GM12801 (cell line): ENCODE measurements at regions not wholly inside any gene's neighbourhood (a gene's known extent, or its start where the extent isn't known, plus 50 kb on each side); places are given as distances from the start of the nearest gene placed in this dataset.

Source experiments
- TF ChIP-seq, protein P1 (sequence below): IDR thresholded peaks from one replicate; pipeline ENCODE4 v1.5.1; 2011; ENCODE audit warnings: control low read depth; ENCODE audit not compliant: insufficient read length; ENCODE audit errors: extremely low read depth

- TF ChIP-seq, protein P1, sequence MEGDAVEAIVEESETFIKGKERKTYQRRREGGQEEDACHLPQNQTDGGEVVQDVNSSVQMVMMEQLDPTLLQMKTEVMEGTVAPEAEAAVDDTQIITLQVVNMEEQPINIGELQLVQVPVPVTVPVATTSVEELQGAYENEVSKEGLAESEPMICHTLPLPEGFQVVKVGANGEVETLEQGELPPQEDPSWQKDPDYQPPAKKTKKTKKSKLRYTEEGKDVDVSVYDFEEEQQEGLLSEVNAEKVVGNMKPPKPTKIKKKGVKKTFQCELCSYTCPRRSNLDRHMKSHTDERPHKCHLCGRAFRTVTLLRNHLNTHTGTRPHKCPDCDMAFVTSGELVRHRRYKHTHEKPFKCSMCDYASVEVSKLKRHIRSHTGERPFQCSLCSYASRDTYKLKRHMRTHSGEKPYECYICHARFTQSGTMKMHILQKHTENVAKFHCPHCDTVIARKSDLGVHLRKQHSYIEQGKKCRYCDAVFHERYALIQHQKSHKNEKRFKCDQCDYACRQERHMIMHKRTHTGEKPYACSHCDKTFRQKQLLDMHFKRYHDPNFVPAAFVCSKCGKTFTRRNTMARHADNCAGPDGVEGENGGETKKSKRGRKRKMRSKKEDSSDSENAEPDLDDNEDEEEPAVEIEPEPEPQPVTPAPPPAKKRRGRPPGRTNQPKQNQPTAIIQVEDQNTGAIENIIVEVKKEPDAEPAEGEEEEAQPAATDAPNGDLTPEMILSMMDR = no peak
Measured at GRCh38 chr1:198879711-198880306, 241.0 kb downstream of the PTPRC start.

DNA sequence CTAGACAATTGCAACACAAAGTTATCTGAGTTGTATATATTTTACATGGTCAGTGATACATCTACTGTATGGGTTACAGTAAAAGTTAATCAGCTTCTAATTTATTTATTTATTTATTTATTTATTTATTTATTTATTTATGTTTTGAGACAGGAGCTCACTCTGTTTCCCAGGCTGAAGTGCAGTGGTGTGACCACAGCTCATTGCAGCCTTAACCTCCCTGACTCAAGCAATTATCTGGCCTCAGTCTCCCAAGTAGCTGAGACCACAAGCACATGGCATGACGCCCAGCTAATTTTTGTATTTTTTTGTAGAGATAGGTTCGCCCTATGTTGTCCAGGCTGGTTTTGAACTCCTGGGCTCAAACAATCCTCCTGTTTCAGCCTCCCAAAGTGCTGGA, 241.6 kb downstream of the PTPRC start:
- TF ChIP-seq, protein P1 = no peak

DNA sequence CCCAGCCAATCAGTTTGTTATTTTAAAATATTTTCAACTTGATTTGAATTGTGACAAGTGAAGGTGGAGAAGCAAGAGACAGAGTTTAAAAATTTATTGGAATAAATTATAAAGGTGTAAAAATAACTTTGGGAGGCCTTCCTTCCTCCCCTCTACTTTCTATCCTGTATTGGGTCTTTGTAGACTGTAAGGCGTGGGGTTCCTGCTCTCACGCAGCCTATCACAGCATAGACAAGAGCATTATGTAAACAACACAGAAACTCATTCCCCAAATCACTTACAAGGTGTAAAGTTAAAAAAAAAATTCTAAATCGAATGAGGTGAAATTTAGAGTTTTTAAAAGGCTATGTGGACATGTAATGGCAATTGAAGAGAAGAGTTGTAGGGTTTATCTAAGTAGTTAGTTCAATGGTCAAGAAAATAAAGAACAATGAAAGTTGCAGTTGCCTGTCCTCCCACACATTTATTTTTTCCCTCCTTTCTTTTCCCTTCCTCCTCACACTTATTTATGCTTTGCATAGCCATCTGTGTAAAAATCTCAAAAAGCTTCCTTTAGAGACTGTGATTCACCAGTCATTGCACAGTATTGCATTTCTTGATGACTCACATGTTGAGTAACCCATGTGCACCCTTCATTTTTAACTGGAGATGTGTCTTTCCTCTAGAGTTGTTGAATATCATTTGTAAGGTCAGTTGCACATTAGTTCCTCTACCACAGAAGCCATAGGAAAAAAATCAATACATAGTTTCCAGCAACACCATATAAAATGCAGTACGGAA, 242.2 kb downstream of the PTPRC start:
- TF ChIP-seq, protein P1 = no peak

- TF ChIP-seq, protein P1 = no peak
Measured at GRCh38 chr1:198883184-198883583, 244.3 kb downstream of the PTPRC start.

DNA sequence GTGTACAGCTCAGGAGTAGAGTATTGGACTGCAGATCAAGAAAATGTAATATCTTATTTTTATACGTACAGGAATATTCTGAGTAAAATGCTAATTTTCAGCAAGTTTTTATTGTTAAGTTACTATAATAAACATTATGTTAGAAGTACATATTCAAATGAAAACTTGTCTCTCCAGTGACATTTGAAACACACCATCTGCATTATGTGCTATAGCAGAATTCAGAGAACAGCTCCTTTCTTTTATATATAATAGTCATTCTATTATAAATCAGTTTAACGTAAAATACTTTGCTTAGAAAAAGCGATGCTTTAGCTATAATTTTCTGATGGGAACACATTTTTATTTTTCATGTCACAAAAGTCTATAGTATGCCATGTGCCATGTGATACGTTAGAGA, 249.0 kb downstream of the PTPRC start:
- TF ChIP-seq, protein P1 = no peak

DNA sequence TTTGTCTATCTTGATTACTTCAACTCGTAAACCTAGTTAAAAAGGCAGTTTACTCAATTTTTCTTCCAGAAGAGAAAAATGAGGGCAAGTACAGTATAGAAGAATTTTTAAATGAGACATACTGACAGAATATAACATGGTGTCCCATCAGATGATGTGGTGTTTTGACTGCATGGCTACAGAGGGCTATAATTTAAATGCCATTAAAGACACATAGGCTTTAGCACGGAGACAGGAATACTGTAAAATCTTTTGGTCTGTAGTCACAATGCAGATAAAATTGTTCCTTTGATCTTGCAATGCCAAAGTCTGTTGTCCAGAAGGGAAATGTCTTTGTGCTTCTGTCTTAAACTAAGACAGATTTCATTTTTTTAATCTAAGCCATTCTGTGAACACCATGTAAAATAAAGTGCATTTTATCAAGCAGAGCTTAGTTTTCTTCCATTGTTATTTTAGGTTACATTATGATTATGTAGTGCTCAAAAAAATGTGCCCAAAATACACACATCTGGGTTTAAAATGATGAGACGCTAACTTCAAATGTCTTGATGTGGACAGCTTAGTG, 249.6 kb downstream of the PTPRC start:
- TF ChIP-seq, protein P1 = no peak

GRCh38 chr1:198889101-198889500, 250.3 kb downstream of the PTPRC start:
- TF ChIP-seq, protein P1 = no peak
